ENCODE measurements at regions not wholly inside any gene's neighbourhood (a gene's known extent, or its start where the extent isn't known, plus 50 kb on each side); places are given as distances from the start of the nearest gene placed in this dataset.
"Not testable (repeated sequence)": the region's sequence is repeated elsewhere in the genome, so short reads cannot be mapped to it uniquely, and the experiment has no call there.

DNA sequence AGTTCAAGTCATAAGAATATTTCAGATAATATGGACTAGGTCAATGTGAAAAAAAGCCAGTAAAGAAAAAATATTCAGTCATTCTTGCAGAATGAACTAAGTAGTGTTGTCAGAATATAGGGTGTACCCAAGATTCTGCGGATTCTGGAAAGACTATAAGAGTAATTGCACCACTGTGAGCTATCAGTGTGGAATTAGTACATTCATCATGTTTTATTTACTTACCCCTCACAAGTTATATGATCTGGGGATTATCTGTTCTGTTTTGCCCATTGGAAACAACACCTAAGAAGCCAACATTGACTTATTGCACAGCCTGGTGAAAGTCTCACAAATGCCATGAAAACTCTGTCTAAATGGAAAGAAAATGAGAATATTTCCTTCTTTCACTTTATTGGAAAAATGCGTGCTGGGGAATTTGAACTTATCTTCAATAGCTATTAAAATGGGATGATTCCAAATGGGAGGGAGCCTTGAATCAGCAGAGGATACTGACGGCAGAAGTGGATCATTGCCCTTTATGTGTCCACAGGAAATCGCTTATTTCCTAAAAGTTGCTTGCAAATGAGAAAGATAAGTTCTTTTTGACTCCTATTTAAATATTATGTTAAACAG, 563.3 kb upstream of the POM121L12 start:
- no peak for DNase-seq

DNA sequence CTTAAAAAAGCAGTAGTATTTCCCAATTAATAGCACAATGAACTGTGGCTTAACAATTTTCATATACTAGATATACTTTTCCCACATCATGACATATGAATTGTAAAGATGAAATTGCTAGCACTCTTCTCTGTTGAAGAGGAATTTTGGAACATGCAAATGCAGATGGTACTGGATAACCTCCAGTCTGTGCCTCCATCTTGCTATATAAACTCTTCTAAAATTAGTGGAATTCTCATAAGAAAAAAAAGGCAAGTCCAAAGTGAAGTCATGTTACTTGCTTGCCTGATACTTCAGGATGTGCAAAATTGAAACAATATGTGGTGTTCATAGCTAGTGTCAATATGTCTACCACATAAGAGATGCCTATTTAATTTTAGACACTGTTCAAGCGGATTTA, 570.2 kb upstream of the POM121L12 start:
- no peak for DNase-seq

DNA sequence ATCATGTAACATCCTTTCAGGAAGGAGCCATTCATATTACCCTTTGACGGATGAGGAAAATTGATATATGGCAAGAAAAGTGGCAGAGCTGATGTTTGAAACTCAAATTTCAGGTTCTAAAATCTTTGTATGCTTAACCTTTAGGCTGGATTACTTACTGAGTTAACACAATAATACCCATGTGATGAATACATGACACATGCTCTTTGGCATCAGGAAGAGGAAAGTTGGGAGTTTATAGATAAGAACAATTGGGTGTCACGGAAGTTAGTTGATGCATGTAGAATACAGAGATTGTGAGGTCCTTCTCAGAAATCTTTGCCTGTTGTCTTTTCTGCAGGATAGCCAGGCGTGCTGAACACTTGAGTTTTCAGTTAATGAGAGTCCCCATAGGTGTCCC, 572.1 kb upstream of the POM121L12 start:
- no peak for DNase-seq

DNA sequence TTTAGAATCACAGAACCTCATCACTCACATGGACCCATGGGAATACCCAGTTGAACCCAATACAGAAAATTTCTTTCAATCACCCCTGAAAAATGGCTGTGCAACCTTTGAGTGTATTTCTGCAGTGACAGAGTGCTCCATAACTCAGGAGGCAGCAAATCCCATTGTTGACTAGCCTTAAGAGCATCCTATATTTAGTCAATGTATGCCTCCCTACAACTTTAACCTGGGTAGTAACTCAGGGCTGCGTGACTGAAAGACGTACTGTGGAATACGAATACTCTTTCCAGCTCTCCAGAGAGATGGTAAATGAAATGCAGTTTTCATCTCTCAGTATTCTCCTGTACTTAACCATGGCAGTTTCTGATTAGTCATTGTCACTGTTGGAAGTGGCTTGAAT, 573.0 kb upstream of the POM121L12 start:
- no peak for DNase-seq

DNA sequence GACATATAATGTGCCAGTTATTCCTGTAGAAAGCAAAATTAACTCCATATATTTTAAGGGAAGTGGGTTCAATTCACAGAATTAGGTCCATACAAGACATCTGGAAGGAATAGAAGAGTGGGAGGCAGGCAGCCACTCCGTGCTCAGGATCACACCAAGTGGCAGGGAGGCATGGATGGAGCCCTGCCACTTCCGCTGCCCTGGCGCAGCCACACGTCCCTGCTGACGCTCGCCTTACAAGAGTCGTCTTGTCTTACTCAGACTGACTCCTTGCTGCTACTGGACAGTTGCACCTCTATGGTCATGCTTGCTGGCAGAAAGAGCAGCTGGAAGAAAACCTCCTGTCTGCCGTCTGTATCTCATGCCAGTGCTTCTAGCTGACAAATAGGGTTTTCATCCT, 579.9 kb upstream of the POM121L12 start:
- no peak for DNase-seq

DNA sequence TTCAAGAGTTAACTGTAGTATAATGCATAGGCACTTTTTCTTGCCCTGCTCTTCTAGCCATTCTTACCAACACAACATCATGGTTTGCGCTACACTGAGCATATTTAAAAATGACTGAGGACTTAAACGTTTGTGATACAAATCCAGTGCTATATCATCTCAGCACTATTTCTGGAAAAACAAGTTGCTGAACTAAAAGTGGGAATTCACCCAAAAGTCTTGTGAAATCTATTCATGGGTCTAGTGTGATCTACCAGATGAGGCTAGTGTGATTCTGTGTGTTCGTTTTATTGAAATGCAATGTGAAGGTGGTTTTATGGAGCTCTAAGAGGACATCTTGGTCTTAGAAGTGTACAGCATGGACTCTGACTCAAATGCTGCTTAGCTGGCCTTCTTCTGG, 584.6 kb upstream of the POM121L12 start:
- no peak for DNase-seq

DNA sequence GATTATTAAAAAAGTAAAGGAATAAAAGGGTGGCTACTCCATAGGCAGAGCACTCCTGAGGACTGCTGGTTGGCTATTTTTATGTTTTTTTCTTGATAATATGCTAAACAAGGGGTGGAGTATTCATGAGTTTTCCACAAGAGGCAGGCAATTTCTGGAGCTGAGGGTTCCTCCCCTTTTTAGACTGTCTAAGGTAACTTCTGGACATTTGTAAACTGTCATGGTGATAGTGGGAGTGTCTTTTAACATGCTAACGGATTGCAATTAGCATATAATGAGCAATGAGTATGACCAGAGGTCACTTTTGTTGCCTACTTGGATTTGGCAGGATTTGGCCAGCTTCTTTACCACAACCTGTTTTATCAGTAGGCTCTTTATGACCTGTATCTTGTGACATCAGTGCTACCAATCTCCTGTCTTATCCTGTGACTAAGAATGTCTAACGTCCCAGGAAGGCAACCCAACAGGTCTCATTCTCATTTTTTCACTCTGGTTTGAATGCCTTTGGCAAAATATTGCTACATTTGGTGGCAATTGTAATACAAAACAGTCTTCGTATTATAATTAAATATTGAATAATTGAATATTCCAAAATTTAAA, 587.8 kb upstream of the POM121L12 start:
- no peak for DNase-seq

DNA sequence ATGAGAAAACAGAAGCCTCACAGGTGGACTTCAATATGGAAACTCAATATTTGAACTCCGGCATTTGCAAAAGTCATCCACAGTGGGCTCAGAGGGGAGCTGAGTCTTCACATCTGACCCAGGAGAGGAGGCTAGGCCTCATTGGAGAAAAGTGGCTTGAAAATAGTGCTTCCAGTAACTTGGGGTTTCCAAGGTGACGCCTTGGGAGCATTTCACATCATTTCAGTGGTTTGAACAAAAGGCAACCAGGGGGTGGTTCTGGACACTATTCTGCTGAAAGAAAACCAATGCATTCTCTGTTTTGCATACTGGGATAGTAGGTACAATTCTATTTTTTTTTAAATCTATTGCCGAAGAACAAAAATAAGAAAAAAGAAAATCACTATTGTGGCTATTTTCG, 599.2 kb upstream of the POM121L12 start:
- no peak for DNase-seq

DNA sequence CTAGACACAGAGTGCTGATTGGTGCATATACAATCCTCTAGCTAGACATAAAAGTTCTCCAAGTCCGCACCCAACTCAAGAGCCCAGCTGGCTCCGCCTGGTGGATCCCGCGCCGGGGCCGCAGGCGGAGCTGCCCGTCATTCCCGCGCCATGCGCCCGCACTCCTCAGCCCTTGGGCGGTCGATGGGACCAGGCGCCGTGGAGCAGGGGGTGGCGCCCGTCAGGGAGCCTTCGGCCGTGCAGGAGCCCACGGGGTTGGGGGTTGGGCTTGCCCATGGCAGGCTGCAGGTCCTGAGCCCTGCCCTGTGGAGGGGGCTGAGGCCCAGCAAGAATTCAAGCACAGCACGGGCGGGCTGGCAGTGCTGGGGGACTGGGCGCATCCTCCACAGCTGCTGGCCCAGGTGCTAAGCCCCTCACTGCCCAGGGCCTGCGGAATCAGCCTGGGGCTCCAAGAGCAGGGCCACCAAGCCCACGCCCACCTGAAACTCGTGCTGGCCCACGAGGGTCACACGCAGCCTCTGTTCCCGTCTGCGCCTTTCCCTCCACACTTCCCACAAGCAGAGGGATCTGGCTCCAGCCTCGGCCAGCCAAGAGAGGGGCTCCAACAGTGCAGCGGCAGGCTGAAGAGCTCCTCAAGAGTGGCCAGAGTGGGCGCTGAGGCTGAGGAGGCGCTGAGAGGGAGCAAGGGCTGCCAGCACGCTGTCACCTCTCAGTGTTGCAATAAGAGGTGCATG, 604.2 kb upstream of the POM121L12 start:
- no peak for DNase-seq

DNA sequence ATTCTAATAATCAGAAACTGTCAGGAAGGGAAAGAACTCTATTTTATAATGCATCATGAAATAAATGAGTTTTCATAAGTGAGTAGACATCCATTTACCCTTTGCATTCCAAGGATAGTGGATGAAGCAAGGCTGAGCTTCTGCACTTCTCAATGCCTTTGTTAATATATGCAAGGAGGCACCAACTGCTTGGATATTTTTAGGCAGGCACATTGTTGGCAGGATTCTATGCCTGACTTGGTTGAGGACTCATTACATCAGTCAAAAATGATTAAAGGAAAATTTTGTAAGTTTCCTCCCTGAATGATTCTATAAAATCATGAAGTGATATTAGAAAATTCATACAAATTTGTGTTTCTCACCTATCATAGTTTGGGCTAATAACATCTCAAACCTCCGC, 612.2 kb upstream of the POM121L12 start:
- no peak for DNase-seq

DNA sequence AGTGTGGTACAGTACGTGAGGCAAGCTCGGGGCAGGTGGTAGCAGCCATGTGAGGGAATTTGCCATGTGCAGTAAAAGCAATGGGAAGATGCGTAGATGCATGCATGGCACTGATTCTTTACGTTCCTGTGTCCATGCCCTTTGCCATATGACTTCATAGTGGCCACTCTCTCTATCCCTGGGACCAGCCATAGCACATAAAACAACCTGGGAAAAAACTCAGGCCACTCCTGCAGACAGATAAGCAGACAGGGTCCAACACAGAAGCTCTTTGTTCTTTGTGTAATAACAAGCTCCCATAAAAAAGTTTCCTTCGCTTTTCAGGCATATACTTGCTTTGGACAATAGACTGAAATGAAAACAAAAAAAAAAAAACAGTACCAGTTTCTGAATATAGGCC, 622.4 kb upstream of the POM121L12 start:
- no peak for DNase-seq

DNA sequence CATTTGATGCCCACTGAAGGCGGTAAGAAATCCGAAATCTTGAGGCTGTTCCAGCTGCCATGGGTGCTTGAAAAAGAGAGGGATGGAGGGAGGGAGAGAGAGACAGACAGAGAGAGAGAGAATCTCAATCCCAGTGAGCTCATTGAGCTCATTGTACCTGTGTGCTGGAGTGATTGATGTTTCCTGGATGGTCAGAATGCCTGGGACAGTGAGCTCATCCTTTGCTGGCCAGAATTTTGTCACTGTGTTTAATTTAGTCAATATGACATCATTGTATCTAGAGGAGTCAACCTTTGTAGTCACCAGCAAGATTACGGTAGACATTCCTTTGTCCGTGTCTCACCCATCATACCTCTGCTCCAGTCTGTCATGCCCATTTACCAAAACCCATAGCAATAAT, 625.4 kb upstream of the POM121L12 start:
- DNase-seq, result no peak

DNA sequence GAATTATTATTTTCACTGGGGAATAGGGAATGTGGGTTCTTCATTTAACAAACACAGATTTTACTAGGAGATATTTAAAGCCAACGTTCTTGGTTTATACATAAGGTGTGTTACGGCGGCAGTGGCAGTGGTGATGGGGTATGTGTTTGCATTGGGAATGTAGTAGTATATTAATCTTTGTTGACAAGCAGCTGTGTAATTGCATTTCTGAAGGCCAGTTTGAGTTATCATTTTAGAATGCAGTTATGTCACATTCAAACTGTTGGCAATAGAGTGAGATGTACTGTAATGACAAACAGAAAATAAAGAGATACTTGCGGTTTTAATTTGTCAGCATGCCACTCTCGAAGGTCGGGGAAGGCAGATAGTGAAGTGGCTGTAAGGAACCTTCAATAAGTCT, 628.6 kb upstream of the POM121L12 start:
- DNase-seq, result no peak

DNA sequence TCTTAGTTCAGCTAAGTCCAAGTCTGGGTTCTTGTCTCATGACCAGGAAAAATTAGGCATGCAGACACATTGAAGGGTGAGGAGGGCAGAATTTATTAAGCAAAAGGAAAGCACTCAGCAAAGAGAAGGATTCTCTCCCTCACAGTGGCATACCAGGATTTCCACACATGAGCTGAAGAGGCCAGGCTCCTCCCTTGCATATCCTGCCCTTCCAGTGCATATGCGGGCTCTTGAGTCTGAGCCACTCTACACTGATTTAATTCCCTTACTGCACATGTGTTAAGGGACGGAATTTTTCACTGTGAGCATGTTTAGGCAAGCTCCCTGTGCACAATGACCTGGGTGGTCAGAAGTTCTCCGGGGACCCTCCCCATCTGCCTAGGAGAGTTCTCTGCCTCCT, 652.7 kb upstream of the POM121L12 start:
- no peak for DNase-seq

DNA sequence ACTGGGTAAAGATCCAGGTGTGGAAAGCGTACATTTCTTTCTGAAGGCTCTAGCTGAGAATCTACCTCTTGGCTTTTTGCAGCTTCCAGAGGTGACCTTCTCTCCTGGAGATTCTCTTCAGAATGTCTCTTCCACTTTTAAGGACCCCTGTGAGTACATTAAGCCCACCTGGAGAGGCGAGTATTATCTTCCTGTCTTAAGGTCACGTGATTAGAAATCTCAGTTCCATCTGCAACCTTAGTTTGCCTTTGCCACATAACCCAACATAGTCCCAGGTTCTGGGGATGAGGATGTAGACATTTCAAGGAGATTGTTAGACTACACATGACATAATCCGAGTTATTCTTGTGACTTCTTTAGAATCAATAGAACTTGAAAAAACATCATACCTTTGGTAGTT, 665.5 kb upstream of the POM121L12 start:
- DNase-seq, result no peak

DNA sequence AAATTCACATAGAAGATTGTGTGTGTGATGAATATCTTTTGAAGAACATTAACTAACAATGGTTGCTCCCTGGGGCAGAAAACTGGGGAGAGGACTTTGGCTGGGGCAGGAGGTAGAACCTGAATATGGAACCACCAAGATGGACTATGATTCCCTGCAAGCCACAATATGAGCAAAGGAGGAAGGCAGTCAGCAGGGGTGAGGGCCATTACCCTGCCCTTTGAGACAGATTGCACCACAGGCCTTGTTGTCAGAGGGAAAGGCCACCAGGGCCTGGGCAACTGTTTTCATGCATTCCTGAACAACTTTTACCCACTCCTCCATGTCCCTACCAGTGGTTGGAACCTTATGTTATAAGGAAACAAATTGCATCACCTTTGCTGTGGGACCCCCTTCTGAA, 670.1 kb upstream of the POM121L12 start:
- no peak for DNase-seq

DNA sequence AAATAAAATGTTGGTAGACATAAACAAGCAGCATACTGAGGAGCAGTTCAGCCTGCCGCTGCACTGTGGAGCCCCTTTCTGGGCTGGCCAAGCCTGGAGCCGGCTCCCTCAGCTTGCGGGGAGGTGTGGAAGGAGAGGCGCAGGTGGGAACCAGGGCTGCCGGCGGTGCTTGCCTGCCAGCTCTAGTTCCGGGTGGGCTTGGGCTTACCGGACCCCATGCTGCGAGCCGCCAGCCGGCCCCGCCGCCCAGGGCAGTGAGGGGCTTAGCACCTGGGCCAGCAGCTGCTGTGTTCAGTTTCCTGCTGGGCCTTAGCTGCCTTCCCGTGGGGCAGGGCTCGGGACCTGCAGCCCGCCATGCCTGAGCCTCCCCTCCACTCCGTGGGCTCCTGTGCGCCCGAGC, 672.9 kb upstream of the POM121L12 start:
- no peak for DNase-seq

DNA sequence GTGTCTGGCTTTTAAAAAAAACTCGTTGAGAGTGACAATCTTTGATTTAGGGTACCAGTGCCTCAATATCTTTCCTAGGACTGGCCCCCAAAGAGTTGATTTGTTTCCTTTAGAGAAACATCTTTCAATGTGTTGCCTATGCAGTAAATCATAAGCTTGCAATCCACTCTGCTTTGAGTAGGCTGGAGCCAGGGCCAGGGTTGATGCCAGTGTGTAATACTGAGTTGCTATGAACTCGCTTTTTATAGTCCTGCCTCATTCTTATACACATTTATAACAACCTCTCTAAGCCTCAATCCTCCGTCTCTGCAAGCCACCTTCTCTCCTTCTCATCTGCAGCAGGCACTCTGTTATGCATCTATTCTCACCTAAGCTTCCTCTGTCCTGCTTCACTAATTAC, 674.9 kb upstream of the POM121L12 start:
- DNase-seq, result no peak

DNA sequence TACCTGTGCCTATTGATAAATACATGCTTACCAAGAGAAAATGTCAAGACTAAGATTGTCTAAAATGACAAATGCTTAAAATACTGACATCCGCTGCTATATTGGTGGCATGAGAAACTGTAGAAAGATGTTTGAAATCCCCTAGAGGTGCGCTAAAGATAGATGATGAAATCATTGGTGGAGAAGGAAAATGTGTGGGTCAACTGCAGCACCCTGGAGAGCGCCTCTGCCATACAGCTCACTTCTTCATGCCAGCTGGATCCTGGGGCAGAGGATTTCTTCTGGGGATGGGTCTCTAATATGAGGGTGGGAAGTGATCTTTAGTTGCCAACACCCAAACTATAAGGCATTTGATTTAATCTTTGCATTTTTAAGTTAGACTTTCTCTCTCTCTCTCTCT, 680.4 kb upstream of the POM121L12 start:
- no peak for DNase-seq

DNA sequence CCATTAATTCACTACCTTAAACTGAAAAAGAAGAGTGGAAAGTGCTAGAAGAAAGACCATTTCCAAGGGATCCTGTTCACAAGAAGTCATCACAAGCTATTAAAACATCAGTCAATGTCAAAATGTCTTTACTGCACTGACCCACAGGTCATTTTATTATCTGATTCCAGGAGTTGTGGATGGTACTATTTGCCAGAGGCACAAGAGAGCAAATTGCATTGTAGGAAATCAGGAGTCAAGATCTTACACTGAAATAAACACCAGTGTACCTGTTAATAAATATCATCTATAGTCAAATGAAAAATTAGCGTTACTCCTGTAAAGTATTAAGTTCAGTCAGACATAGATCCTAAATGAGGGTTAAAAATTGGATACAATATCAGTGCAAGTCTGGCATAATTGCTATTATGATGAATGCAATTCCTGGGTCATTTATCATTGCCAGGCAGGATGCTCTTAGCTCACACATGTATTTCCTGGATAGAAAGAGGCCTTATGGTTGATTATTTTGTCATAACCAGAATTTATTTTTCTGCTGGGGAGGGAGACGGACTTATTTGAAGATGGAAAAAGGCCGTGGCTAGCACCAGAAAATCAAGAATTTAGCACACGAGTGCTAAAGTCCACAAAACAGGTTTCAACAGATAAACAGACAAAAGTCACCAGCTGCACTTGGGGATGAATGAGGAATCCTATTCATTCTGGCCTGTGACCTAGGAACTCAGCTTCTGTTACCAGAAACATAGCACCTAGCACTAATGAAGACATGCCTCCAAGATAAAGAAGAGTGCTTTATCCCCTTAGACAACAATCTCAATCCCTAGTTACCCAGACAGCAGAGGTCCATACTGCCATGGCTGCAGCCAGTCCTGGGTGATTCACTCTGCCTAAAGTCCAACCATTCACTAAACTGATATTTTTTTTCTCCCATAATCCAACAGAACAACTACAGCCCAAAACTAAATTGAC, 683.1 kb upstream of the POM121L12 start:
- no peak for DNase-seq

DNA sequence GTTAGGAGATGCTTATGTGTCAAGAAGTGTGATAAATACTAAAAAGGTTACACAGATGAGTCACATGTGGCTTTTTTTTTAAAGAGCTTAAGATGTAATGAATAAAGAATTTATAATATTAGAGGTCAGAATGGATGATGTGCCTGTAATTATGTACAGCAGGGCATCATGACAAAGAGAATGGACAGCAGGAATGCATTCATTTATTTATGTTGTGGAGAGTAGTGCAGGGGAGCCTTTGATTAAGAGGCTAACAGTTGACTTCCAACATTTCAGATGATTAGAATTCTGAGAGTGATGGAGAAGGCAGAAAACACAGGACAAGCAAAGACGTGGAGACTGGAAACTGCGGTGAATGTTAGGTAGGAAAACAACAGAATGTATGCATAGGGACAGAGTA, 691.4 kb upstream of the POM121L12 start:
- no peak for DNase-seq

DNA sequence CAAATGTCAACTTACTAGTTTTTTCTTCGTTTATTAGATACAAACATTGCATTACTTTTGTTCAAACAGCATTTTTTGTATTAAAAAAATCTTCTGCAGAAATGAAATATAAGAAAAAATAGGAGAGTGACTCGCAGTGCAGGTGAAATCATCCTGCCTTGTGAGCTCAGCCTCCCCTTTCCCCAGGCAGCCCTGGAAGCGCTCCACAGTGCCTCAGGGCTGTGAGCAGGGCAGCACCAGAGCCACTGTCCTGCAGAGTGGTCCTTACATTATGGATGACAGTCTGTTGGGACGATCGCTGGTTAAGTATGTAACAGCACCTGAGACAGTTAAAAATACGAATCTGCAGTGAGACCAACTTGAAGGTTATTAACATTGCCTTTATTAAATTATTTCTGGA, 695.4 kb upstream of the POM121L12 start:
- no peak for DNase-seq

DNA sequence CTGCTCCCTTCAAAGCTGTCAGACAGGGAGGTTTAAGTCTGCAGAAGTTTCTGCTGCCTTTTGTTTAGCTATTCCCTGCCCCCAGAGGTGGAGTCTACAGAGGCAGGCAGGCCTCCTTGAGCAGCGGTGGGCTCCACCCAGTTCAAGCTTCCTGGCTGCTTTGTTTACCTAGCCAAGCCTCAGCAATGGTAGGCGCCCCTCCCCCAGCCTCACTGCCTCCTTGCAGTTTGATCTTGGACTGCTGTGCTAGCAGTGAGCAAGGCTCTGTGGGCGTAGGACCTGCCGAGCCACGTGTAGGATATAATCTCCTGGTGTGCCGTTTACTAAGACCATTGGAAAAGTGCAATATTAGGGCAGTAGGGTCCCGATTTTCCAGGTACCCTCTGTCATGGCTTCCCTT, 707.1 kb upstream of the POM121L12 start:
- DNase-seq, result not testable (repeated sequence)

All from right forelimb (tissue), 1 donor.